LoVo (cell line): ENCODE measurements at regions not wholly inside any gene's neighbourhood (a gene's known extent, or its start where the extent isn't known, plus 50 kb on each side); places are given as distances from the start of the nearest gene placed in this dataset.
"Not testable (repeated sequence)": the region's sequence is repeated elsewhere in the genome, so short reads cannot be mapped to it uniquely, and the experiment has no call there.

Experiments
- DNase-seq: peaks from one replicate; pipeline ENCODE4 v3.0.0-alpha.2; 2016; ENCODE audit warnings: low spot score

DNA sequence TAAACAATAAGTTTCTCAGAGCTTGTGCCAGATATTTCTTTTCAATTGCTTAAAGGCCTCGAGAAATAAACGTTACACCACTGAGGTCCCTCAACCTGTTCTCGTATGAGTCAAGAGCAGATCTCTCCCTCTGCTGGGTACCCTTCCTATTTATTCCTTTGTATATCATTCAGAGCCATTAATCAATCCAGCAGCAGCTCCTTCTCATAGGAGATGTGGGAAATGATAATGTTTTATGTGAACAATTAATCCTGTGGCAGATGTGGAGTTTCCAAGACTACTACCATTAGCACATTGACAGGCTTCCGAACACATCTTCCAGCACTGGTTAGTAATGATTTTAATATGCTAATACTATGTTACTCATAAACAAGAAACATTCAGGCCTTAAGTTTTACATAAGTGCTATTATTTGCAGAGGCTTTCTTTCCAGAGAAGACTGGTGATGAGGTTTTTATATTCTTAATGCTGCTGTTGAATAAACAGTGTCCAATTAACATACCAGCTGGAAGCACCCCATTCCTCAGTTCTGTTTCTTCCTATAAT, 196.5 kb downstream of the ZNF608 start:
- no peak for DNase-seq

DNA sequence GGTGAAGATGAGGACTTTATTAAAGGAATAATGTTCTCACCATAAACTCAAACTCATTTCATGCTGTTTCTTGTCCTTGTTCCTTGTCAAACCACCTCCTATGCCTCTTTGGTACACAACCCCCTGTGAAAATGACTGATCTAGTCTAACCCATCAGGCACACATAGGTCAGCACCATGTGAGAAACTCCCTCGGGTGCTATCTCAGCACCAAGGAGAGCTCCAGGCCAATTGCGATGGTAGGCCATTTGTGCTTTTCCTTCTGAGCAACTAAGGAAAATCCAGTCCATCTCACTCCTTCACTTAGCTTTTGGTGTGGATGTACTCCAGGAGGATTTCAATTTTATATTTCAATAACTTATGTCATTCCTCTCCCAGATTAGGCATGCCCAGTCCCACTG, 199.8 kb downstream of the ZNF608 start:
- DNase-seq: no peak

DNA sequence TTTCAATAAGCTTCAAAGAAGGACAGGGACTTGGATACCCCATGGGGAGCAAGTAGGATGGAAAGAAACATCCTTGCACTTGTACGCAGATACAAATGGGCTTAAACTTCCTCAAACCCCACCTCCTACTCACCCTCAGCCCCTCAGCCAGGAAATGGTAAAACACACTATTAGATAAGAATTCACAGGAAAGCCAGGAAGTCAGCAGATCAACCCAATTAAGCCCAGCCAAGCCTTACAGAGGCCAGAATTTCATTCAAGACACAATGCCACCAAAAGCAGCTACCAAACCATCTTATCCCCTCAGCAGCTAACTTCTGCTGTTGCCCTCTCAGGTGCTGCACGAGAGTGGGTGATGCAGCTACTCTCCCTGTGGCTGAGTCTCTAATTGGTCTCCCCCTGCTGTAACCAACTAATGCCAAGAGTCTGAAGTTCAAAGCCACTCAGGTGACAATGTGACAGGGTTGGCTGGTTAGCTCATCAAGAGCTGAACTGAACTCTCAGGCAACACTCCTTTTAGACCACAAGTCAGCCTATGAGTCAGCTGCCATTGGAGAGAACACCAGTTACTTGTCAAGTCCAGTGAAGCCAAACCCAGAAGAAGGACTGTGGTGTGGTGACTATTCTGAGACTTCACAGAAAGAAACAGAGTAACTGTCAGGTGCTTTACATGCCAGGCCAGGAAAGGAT, 201.9 kb downstream of the ZNF608 start:
- peak; percentile 34 for DNase-seq

DNA sequence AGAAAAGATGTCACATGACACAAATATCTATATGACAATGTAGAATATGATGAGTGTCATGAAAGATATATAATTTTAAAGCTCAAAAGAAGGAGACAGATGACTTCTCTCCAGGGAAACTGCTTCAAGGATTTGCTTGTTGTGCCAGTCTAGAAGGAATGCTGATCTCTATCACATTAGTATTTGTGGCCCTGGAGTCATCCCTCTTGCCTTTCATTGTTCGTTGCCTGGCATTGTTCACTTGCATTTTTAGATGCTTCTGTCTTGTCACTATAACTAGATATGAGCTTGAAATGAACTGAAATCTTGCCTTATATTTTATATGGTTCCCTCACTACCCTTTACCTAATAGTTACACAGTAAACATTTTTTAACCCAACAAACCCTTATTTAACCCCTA, 207.5 kb downstream of the ZNF608 start:
- DNase-seq: no peak

DNA sequence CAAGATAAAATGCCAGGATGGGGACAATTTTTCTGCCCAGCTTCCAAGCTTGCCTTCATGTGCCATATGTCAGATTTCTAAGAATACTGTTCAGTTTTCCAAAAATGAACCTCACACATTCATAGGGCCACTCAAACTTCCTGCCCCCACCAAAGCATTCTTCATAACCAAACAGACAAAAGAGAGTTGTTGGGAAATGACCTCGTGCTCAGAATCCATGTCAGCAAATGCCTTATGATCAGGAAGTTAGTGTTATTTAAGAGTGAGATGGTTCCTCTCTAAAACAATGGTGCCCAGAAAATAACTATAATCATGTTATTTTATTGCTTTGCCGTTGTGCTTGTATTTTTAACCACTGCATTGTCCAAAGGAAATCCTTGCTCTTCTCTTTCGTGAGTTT, 208.2 kb downstream of the ZNF608 start:
- DNase-seq: no peak

DNA sequence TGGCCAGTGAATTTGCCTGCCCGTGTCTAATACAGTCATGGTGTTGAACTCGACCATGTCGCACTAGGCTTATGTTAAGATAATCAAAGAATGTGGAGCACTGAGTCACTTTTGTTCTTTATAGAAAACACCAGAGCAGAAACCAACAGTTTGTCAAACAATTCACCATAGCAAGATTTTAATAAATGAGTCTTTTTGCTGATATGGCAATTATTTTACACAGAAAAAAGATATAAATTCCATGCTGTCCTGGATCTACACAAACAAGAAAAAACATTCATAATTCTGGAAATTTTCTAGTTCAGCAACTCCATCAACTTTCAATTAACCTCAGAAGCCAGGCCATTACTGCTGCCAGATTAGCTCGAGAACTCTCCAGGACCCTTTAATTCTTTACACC, 208.9 kb downstream of the ZNF608 start:
- no peak for DNase-seq

DNA sequence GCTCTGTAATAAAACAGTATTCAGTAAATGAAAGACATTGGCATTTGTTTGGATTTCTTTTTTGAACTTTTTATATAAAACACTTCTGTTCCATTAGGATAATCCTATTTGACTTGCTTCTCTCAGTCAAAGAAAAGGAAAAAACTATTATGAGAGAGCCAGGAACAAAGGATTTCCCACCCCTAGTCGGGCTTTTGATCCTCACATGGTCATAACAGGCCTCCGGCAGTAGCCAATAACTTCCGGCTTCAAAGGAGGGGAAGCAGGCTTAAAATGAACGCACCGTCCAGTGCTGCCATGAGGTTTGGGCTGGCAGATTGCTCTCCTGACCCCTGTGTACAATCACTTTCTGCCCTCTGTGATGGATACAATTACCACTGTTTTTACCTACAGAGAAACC, 209.3 kb downstream of the ZNF608 start:
- no peak for DNase-seq

DNA sequence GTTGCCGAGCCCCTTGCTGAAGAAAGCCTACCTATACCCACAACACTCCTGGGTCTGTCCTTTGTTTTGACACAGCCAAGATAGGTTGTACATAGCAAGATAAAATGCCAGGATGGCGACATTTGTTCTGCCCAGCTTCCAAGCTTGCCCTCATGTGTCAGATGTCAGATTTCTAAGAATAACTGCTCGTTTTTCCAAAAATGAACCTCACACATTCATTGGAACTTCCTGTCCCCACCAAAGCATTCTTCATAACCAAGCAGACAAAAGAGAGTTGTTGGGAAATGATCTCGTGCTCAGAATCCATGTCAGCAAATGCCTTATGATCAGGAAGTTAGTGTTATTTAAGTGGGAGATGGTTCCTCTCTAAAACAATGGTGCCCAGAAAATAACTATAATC, 210.1 kb downstream of the ZNF608 start:
- no peak for DNase-seq

DNA sequence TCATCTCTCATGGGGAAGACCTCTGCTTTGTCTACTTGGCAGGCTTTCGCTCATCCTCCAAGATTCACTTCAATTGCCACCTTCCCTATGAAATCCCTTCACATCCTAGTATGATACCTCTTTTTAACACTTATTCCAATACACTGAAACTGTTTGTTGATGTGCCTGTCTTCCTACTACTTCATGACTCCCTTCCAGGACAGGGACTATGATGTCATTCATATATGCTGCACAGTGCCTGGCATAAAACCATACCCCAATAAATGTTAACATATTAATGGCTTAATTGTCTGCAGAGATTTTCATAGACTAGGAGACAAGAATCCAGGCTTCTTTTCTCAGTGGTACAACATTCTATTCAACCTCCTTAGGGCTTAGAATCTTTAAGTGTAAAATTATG, 215.5 kb downstream of the ZNF608 start:
- no peak for DNase-seq

DNA sequence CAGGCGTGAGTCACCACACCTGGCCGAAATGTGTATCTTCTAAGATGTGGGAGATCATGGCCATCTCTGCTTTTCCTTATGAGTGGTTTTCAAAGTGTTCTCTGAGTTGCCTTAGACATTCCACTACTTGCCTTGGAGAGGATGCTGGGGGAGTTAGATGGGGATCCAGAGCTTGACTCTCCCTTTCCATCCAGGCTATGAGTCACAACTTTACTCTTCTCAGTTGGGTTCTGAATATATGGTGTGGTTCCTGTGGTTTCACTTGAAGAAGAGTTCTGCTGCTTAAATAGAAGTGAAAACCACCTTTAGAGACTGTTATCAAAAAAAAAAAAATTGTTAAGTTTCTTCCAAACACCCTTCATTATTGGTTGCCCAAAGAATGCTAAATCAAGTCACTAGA, 217.6 kb downstream of the ZNF608 start:
- DNase-seq: no peak

DNA sequence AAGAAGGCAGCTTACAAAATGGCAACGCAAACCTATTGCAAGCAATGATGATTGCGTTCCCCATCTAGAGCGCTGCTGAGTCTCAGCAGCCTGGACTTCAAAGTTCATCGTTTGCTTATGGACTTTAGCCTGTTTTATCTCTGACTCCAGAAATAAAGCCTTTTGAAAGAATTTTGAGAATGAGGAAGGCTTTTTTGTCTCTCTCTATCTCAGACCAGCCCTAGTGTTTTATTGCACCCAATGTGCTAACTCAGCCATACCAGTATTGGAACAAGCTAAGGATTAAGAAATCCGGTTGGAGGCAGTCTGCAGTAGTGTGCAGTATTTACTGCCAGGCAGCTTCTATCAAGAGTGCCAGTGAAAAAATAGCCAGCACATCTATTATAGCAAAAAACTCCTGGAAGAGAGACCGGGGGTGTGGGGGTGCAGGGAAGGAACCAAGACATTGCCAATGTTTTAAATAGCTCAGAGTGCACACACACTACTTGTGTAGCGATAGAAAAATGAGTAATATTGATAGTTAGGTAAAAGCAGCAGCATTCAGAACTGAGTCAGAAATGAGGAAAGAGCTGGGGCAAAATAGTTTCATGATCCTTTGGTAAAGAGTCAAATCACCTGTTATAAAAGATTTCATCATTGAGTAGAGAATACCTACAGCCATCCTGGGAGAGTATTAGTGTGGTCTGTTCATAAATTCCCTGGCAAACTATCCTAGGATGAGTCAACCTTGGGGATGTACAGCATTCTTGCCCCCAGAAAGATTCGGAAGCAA, 219.0 kb downstream of the ZNF608 start:
- peak; percentile 86 for DNase-seq

DNA sequence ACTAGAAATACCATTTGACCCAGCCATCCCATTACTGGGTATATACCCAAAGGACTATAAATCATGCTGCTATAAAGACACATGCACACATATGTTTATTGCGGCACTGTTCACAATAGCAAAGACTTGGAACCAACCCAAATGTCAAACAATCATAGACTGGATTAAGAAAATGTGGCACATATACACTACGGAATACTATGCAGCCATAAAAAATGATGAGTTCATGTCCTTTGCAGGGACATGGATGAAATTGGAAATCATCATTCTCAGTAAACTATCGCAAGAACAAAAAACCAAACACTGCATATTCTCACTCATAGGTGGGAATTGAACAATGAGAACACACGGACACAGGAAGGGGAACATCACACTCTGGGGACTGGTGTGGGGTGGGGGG, 220.4 kb downstream of the ZNF608 start:
- DNase-seq: not testable (repeated sequence)

DNA sequence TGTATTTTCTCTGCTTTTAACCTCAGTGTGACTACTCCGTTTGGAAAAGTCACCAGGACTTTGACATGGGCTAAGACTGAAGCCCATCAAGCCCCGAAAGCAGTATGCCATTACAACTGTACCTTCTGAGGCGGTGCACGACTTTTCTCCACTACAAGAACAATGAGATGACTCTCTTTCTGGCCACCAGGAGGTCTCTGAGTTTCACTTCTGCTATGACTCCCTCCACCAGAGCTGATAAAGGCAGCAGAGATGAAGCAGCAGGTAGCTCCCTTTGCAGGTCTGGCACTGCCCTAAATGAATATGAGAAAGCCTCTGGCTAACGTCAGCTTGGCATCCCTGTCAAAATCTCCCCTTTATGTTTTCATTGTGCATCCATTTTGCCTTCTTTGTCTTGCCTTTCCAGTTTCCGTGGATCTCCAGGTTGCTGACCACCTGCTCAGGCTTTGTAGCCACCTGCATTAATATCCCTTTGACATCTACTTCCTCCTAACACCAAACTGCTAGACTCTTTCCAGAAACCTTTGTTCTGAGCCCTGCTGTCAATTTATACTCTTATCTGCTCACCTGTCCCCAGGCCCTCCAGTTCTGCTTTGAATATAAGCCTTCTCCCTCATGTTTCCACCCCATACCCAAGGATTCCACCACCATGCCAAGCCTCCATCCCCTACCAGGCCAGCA, 221.7 kb downstream of the ZNF608 start:
- no peak for DNase-seq

DNA sequence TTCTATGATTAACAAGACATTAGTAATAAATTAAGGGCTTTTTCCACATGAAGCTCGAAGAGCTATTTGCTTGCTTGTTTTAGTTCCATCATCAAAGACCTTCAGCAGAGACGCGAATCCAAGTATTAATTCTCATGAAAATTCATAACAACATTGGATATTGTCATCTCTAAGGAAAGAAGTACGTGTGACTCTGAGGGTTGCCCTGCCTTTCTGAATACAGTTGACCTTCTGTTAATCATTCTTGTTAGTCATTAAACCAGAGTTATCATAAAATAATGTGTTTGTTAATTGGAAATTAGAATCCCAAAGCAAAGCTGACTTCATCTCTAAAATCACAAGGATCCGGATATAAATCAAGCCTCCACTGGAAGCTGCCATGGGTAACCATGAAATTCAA, 222.5 kb downstream of the ZNF608 start:
- no peak for DNase-seq

DNA sequence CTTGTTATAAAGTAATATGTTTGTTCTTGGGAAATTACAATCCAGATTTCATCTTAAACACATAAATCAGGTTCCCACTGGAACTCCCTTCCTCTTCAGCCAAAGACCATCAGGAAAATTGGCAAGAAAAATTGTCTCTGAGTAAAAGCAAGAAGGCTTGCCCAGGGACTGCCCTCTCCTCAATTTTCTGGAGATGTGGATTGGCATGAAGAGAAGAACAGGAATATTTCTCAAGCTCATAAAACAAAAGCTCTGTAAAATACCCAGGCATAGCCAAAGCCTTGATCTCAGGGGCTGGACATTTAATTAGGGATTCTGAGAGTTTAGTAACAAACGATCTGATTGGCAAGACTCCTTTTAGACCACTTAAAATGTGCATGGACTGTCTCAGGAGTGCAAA, 223.4 kb downstream of the ZNF608 start:
- DNase-seq: no peak

DNA sequence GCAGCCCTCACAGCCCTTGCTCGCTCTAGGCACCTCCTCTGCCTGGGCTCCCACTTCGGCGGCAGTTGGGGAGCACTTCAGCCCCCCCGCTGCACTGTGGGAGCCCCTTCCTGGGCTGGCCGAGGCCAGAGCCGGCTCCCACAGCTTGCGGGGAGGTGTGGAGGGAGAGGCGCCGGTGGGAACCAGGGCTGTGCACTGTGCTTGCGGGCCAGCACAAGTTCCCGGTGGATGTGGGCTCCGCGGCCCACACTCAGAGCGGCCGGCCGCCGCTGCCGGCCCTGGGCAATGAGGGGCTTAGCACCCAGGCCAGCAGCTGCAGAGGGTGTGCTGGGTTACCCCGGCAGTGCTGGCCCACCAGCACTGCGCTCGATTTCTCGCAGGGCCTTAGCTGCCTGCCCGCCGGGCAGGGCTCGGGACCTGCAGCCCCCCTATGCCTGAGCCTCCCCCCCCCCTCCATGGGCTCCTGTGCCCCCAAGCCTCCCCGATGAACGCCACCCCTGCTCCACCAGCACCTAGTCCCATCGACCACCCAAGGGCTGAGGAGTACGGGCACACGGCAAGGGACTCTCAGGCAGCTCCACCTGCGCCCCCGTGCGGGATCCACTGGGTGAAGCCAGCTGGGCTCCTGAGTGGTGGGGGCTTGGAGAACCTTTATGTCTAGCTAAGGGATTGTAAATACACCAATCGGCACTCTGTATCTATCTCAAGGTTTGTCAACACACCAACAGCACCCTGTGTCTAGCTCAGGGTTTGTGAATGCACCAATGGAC, 224.8 kb downstream of the ZNF608 start:
- DNase-seq: no peak

DNA sequence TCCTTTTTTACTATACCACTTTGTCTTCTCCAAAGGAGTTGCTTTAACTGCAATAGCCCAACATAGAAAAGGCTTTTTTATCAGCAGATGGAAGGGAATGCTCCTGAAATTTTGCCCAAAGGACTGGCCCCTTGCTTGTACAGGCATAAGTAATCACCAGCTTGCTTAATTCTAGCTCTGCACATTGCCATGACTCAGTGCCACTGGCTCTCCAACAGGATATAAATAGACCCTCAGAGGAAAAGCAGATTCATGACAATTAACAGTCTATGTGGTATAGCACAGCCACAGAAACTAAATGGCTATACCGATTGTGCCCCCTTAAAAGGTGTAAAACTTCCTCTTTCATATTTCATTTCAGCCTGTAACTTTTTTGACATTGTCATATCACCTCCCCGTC, 227.0 kb downstream of the ZNF608 start:
- no peak for DNase-seq

DNA sequence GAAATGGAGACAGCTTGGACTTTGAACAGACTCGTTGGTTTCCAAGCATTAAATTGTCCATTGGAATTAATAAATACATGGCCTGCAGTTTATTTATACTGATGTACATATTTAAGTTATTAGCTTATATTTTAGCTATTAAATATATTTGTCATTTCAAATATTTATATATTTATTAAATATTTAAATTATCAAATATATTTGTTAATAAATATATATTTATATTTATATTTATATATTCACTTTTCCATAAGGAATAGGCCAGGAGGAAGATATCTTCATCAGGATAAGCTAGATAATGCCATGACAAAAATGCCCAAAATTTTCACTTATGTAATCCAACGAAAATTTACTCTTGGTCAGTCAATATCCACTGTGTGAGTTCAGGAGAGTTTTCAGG, 229.9 kb downstream of the ZNF608 start:
- no peak for DNase-seq

DNA sequence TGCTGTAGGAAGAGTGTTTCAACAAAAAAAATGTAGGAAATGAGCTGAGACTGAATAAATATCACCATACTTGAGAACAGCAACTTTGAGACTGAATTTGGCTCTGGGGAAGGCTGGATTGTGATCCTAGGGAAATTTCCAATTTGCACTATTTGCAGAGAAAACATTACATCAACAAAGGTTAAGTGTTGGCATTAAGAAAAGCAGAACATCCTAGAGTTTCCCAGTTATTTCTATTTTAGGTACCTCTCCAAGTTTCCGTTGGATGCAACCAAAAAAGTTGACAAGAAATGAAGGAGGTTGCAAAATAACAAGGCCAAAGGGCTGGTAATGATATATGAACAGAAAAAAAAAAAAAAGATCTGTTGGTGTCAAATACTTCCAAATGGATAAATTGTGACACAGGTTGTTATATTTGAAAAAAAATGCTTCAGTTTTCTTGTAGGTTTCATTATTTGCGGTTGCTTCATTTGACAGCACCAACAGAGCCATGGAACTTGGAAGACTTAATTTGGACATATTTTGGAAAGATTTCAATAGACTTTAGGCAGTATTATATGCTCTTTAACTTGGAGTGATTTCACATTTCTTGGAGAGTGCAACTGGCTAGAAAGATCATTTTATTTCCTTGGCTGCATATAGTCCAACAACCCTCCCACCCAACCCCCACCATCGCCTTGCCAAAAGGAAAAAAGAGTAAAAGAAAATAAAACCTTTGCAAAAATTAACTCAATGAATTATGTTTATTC, 230.8 kb downstream of the ZNF608 start:
- no peak for DNase-seq

DNA sequence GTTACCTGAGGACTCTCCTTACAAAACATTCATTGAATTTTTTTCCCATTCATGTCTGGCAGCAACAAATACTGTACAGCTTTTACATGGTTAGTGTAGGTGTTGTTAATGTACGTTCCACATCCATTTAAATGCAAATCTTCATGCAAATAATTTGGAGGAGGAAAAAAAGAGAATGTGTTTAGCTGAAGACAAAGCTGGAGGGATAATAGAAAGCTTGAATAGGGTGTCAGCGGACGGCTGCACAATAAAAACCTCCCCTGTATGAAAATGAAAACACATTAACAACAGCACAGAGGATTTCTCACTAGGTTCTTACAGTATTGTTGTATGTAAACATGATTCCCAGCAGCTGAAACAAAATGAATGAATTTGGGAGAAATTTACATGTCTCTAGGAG, 231.5 kb downstream of the ZNF608 start:
- no peak for DNase-seq

DNA sequence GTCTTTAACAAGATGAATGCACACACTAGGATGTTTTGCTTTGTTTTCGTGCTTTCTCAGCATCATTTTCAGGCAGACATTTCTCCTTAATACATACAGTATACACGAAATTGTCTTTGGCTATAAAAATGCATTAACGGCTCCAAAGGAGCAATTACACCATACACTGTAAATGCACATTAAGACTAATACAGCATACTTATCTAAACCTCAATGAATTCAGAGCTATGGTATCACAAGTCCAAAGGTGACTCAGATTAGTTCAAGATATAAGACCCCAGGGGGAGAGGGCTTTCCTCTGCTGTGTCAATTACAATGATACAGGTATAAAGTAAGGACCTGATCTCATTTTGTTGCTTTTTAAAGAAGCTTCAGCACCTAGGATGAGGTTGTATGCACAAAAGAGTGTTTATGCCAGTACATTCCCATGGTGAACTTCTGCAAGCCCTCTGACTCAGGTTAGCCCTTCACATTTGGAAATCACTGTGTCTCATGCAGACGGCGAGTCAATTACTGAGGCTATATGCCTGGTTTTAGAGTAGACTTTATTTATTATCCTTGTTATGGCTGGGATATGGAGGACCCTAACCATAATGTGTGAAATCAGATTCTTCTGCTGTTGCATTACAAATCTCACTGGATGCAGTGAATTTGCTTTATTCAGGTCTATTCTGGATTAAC, 233.3 kb downstream of the ZNF608 start:
- DNase-seq: no peak
